GM10266 (cell line): ENCODE measurements at regions not wholly inside any gene's neighbourhood (a gene's known extent, or its start where the extent isn't known, plus 50 kb on each side); places are given as distances from the start of the nearest gene placed in this dataset.
"Not testable (repeated sequence)": the region's sequence is repeated elsewhere in the genome, so short reads cannot be mapped to it uniquely, and the experiment has no call there.

Source experiments
- DNase-seq: peaks from one replicate; pipeline ENCODE4 v3.0.0; 2012; ENCODE audit errors: extremely low spot score
- TF ChIP-seq, protein P1 (sequence below): IDR thresholded peaks from 2 replicates; pipeline ENCODE4 v1.5.1; 2012; ENCODE audit warnings: mild to moderate bottlenecking, low read depth; ENCODE audit not compliant: control insufficient read depth, insufficient read depth; ENCODE audit errors: missing control alignments

GRCh38 chr9:29416204-29416603, 1842.9 kb upstream of the C9orf72 start:
- TF ChIP-seq, protein P1, sequence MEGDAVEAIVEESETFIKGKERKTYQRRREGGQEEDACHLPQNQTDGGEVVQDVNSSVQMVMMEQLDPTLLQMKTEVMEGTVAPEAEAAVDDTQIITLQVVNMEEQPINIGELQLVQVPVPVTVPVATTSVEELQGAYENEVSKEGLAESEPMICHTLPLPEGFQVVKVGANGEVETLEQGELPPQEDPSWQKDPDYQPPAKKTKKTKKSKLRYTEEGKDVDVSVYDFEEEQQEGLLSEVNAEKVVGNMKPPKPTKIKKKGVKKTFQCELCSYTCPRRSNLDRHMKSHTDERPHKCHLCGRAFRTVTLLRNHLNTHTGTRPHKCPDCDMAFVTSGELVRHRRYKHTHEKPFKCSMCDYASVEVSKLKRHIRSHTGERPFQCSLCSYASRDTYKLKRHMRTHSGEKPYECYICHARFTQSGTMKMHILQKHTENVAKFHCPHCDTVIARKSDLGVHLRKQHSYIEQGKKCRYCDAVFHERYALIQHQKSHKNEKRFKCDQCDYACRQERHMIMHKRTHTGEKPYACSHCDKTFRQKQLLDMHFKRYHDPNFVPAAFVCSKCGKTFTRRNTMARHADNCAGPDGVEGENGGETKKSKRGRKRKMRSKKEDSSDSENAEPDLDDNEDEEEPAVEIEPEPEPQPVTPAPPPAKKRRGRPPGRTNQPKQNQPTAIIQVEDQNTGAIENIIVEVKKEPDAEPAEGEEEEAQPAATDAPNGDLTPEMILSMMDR = no peak
- no peak for DNase-seq

- TF ChIP-seq, protein P1 = no peak
These were observed 1849.2 kb upstream of the C9orf72 start for GRCh38 chr9:29422438-29422837.

GRCh38 chr9:29432191-29432590, 1858.9 kb upstream of the C9orf72 start:
- TF ChIP-seq, protein P1 = no peak
- no peak for DNase-seq

More at GRCh38 chr9:29422438-29422837, 1849.2 kb upstream of the C9orf72 start:
- no peak for DNase-seq

DNA sequence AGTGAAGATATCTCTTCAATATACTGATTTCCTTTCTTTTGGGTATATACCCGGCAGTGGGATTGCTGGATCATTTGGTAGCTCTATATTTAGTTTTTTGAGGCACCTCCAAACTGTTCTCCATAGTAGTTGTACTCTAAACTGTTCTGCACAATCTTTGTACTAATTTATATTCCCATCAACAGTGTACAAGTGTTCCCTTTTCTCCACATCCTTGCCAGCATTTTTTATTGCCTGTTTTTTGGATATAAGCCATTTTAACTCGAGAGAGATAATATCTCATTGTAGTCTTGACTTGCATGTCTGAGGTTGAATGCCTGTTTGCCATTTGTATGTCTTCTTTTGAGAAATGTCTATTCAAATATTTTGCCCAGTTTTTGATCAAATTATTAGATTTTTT, 1859.4 kb upstream of the C9orf72 start:
- not testable (repeated sequence) for DNase-seq

GRCh38 chr9:29435368-29435767, 1862.1 kb upstream of the C9orf72 start:
- DNase-seq = no peak
- TF ChIP-seq, protein P1 = no peak

GRCh38 chr9:29437526-29437925, 1864.2 kb upstream of the C9orf72 start:
- DNase-seq = no peak
- TF ChIP-seq, protein P1 = no peak

GRCh38 chr9:29439961-29440360, 1866.7 kb upstream of the C9orf72 start:
- TF ChIP-seq, protein P1 = no peak
- no peak for DNase-seq

GRCh38 chr9:29440449-29440848, 1867.2 kb upstream of the C9orf72 start:
- no peak for DNase-seq
- TF ChIP-seq, protein P1 = no peak
